HG03064 (cell line): ENCODE measurements at regions not wholly inside any gene's neighbourhood (a gene's known extent, or its start where the extent isn't known, plus 50 kb on each side); places are given as distances from the start of the nearest gene placed in this dataset.

ENCODE experiments used
- ATAC-seq: cut with Tn5 transposase; IDR thresholded peaks from one replicate; pipeline ENCODE4 v1.9.1; 2021; ENCODE audit warnings: low read depth; ENCODE audit not compliant: unreplicated experiment

DNA sequence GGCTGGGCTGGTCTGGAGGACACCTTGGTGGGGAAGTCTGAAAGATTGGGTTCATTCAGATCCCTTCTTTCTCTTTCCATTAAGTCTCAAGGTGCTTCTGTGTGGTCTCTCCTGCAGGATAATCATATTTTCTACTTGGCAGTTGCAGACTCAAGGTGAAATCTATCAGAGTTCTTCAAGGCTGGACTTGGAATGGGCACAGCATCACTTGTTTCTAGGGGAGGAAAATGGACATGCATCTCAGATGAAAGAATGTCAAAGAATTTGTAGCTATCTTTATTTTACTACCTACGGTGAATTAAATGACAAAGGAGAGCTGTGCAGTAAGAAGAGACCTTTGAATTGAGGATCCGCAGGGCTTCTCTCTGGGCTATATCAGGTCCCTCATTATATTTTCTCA lies 69.8 kb upstream of the PAPPA start:
- ATAC-seq, result no peak

DNA sequence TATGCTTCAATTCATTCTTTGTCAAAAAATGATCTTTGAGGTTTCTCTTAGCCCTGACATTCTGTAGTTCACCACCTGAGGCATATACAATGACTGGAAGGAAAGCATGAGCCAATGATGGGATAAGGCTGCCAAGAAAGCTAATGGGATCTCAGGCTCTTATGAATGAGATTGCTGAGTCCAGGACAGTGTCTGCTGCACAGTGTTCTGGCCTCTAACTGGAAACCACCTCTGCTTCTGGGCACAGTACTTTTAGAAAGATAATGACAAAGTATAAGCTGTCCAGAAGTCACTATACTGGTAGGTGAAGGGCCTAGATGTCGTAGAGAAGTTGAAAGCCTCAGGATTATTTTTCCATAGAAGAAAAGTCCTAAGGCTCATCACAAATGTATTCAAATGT lies 69.1 kb upstream of the PAPPA start:
- no peak for ATAC-seq

DNA sequence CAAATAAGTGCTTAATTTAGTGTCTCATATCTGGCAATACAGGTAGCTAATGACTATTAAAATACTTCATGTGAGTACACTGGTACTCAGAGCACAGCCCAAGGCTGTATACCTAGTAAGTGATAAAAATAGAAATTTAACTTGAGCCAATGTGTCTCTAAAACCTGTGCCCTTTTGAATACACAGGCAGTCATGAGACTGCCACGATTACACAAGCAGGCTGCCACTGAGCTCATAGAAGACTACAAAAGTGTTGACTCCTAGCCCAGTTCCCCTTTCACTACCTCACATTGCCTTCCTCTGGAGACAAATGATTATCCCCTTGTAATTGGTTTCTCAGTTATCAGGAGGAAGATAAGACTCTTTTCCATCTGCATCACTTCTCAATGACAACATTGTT lies 66.3 kb upstream of the PAPPA start:
- no peak for ATAC-seq

DNA sequence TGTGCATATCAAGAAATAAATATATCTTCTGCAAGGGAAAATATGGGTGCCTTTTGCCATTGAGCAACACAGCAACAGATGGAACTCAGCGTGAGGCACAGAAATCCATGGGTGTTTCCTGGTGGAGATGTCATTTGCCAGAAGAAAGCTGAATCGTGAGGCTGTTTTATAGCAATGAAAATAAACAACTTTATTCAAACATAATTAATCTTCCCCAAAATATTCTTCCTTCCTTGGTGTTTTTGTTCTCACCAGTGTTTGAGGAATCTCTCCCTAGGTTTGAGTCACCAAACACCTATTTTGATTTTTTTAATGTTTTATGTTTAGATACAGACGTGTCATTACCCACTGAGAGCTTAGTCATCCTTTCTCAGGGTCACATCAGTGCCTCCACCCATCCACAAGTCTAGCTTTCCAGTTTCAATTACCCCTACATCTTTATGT lies 65.8 kb upstream of the PAPPA start:
- ATAC-seq, result no peak

DNA sequence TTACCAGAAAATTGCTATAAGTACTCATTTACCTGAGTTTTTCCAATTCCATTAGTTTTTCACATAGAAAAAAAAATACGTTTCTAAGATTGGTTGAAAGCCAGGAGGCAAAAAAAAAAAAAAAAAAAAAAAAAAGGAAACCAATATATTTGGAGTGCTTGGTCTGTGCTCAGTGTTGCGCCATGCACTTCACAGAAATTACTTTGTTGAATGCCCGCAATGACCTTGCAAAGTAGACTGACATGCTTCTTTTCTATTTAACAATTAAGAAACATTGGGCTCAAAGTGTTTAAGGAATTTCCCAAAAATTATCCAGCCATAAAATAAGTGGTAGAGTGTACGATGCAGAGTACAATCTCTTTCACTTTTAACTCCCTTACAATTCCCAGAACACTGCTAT lies 65.2 kb upstream of the PAPPA start:
- no peak for ATAC-seq

DNA sequence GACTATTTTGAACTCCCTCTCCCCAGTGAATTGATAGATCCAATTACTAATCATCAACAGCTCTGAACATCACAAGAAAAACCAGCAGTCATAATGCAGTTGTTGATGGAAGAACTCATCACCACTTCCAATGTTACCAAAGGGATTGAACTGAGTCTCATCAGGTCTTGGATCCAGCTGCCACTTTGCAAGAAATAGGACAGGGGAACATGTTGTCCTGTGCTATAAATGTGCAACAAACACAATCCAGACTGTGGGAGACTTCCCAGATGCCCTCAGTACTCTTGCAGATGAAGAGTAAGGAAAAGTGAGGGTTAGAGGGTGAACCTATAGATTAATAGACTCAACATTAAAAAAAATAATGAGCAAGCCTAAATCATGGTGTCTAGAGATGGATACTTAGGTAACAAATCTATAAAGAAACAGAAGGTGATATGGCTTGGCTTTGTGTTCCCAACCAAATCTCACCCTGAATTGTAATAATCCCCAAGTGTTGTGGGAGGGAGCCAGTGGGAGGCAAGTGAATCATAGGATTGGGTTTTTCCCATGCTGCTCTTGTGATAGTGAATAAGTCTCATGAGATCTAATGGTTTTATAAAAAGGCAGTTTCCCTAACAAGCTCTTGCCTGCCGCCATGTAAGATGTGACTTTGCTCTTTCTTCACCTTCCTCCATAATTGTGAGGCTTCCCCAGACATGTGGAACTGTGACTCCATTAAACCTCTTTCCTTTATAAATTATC lies 63.4 kb upstream of the PAPPA start:
- no peak for ATAC-seq

DNA sequence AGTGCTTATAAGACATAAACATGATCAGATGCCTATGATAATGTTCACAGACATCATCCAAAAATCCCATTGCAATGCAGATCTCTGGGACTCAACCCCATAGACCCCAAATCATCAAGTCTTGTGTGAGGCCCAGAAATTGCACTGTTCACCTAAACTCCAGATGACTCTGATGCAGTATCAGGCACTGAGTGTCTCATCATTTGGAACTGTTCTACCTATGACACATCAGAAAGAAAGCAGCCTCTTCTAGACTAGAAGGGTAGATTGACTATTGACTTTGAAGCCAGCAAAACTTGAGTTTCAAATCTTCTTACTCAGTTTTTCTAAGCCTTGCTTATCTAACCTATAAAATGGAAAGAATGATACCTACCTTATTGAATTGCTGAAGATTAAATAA lies 58.7 kb upstream of the PAPPA start:
- ATAC-seq, result no peak

DNA sequence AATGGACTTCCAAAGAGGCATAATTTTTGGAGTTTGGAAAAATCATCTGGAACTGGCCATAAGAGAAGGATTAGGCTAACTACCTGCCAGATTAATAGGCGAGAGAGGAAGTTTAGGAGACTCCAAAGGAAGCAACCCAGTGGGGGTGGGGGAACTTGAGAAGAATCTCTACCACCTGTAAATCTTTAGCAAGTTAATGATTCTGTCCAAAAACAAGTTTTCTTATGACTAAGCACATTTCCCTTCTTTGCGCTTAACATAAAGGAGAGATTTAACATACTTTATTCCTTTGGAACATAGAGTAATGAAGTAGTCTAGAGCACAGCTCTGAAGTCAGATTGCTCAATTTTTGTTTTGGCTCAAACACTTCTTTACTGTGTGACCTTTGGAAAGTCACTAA lies 58.2 kb upstream of the PAPPA start:
- no peak for ATAC-seq

DNA sequence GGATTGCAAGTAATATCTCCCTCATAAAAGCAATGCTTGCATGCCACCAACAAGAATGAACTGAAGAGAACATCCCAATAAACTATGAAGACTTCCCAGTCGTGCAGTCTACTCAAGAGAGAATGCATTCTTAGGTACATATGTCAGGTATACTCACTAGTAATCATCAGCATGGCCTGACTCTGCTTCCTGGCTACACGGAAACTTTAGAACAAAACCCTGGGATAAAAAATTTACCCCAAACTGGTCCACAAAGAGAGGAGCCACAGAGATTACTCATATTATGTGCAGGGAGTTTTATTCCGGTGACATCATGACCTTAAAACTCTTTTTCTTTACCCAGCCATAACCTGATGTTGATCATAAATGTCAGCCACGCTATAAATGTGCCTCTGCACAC lies 57.5 kb upstream of the PAPPA start:
- ATAC-seq, result no peak

DNA sequence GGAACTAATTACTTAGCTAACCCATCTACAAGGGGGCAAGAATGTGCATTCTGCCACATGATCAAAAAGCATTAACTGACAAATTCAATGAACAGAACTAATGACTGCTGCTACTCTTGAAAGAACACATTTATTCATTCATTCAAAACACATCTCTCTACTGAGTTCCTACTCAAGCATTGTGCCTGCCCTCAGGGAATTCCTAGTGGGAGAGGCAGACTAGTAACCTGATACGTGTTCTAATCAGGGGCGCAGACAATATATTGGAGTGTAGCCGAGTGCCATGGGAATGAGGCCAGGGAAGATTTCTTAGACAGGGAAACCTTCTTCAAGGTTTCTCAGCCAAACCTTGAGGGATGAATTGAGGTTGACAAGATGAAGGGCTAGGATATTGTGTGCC lies 56.7 kb upstream of the PAPPA start:
- no peak for ATAC-seq

DNA sequence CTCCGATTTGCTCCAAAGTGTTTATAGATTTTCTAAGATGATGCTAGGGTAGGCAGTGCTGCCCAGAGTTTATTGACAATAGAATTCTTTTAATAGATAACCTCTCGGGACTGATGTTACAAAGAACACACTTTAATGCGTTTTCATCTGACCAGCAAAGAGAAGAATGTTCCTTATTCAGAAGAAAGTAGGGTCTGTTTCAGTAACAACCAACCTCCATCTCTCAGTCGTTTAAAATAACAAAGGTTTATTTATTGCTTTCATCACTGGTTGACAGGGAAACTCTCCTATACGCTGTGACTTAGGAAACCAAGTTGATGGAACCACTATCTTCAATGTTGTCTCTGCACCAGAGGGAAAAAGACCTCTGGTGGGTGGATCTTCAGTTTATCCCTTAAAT lies 55.1 kb upstream of the PAPPA start:
- no peak for ATAC-seq

DNA sequence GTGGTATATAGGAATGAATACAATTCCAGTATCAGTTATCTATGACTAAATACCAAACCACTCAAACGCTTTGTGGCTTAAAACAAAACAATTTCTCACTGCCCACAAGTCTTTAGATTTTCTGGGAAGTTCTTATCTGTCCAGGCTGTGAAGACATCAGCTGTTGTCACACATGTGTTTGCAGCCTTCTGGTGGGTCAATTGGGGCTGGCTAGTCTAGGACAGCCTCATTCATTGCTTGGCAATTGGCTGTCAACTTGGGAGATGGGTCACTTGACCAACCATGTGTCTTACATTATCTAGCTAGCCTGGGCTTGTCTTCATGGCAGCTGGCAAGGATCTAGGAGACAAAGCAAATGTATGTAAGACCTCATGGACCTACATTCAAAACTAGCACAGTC lies 53.8 kb upstream of the PAPPA start:
- ATAC-seq, result no peak

DNA sequence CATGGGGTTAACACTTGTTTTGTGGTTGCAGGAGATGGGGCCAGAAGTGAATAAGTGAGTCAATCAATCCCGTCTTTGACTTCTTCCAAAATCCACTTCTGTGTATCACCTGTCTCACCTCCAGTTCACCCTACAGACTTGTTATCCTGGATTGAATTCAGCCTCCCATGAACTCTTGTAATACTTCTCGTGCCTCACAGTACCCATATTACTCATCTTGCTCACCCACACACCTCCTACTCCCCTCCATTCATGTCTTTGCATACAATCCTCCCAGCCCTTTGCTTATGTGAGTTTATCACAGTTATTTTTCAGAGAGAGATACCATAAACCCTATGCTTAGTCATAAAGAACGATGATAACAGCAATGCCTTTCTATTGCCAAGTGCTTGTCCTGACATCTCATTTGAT lies 52.9 kb upstream of the PAPPA start:
- ATAC-seq, result no peak

DNA sequence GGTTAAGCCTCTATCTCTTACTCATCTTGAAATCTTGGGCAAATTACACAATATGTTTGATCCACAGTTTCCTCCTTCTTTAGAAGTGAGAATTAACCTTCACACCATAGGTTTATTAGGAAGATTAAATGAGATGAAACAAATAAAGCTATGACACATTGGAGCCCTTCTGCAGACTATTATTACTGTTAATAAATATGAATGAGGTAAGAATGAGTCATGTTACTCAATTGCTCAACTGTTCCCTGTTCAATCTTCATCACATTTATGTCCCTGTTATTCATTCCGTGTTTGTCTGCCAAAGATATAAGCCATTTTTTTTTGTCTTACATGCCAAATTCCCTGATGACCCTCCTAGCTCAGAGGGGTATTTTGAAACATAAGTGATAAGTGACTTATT lies 52.1 kb upstream of the PAPPA start:
- ATAC-seq, result no peak

DNA sequence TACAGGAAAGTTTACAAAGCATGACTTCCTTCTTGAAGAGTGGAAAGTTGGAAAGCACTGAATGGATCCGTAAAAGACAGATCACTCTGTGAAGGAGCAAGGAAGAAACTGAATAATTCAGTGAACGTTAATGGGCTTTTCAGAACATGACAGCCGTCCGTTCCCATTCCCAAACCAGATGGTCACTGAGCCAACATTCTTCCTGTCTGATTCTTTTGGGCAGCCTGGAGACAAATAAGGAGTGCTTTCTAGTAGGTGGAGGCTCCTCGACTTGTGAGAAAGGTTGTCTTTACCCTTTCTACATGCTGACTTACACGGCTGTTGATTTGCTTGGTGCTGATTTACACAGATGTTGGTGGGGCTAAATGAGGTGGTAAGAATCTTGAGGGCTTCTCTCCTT lies 51.0 kb upstream of the PAPPA start:
- no peak for ATAC-seq
